HG02840 (cell line): ENCODE measurements at regions not wholly inside any gene's neighbourhood (a gene's known extent, or its start where the extent isn't known, plus 50 kb on each side); places are given as distances from the start of the nearest gene placed in this dataset.
"Not testable (repeated sequence)": the region's sequence is repeated elsewhere in the genome, so short reads cannot be mapped to it uniquely, and the experiment has no call there.

ENCODE experiments used
- ATAC-seq: cut with Tn5 transposase; IDR thresholded peaks from one replicate; pipeline ENCODE4 v1.9.1; 2021; ENCODE audit warnings: mild to moderate bottlenecking, moderate library complexity, moderate number of reproducible peaks; ENCODE audit not compliant: unreplicated experiment, low FRiP score

DNA sequence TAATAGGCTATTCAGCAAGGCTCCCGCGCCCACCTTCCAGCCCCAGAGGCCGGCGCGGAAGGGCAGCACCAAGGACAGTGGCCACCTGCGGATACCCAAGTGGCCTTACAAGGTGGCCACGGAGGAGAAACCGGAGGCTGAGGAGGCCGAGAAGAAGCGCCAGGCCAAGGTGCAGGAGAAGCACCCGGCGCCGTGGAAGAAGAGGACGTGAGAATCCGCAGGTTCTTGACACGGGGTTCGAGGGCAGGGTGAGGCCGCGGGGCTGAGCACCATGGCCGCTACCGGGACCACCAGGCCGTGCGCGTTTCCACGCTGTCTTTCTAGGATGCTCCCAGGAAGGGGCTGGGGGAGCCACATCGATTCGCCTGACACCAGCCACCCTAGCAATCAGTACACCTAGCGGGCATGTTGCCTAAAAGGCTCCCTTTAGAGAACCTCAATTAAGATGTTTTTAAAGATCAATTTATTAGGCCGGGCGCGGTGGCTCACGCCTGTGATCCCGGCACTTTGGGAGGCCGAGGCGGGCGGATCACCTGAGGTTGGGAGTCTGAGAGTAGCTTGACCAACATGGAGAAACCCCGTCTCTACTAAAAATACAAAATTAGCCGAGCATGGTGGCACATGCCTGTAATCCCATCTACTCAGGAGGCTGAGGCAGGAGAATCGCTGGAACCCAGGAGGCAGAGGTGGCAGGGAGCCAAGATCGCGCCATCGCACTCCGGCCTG is 134.3 kb upstream of the OR4C13 start:
- ATAC-seq = not testable (repeated sequence)

DNA sequence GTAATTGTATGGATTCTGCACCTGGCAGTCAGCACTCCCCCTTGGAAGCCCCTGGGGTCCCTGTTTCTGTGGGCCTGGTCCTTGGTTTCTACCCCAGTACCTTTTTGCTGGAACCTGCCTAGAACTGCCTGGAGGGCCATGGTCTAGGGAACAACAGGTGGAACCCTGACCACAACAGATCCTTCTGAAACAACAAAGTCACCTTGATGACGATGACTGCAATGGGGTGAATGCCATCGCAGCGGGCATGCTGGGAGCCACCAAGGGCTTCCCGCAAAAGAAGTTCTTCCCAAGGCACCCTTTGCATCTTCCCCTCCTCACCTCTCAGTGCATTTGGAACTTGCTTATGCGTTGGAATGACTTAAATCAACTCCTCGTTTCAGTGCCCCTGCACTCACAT is 129.0 kb upstream of the OR4C13 start:
- not testable (repeated sequence) for ATAC-seq

DNA sequence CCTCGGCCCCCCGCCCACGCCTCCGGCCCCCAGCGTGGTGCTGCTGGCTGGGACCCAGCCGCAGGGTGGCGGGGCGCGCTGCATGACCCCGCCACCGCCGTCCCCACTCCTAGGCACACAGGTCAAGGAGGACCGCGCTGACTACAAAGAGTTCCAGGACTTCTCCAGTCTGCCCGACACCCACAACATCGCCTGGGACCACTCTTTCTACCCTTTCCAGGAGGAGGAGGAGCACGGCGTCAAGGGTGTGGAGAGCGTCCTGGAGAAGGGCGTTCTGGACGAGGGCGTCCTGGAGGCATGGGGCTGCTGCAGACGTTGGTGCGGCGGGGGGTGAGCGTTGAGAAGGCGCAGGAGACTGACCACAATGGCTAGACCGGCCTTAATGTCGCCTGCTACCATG is 101.7 kb upstream of the OR4C13 start:
- not testable (repeated sequence) for ATAC-seq

DNA sequence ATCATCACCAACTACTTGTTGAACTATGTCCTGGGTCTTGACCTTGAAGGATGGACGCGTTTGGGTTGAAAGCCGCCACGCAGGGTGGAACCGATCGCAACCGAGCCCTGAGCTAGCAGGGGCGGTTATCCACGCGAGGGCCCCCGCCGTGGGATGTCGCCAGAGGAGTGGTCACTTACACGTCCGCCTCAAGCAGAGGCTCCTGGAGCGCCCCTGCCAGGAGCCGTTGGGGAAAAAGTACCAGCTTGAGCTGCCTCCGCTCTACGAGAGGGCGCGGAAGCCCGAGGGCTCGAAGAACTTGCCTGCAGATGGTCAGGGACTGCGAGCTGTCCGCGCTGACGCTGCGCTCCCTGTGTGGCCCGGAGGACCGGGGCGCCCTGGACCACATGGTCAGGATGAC is 100.7 kb upstream of the OR4C13 start:
- ATAC-seq = no peak

DNA sequence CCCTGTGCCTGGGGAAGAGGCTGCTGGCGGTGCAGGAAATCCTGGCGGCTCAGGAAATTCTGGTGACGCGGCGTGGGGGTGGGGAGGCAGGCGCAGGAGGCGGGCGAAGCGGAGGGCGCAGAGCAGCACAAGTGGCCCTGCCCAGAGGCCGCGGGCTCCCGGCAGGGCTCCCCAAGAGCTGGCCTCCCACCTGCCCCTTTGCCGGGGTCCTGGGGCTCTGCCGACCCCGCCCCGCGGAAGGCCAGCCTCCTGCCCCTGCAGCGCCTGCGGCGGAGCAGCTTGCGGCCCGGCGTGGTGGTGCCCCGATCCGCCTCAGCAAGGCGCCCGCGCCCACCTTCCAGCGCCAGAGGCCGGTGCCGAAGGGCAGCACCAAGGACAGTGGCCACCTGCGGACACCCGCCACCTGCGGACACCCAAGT is 100.2 kb upstream of the OR4C13 start:
- ATAC-seq = no peak

DNA sequence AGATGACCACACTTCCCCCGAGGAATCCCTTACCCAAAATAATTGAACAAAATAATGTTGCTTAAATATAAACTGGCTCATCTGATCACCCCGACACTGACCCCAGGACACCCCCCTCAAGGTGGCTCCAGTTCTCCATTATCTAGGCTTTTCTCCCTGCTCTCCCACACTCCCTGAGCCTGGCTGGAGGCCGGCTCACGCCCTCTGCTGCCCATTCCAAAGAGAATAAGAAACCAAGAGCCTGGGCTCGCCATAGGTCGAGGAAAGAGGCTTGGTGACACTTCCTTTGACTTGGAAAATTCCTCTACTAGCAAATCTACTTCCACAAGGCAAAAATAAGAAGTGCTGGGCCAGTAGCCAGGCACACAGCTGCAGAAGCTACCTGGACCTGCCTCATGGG is 63.3 kb upstream of the OR4C13 start:
- ATAC-seq = not testable (repeated sequence)

DNA sequence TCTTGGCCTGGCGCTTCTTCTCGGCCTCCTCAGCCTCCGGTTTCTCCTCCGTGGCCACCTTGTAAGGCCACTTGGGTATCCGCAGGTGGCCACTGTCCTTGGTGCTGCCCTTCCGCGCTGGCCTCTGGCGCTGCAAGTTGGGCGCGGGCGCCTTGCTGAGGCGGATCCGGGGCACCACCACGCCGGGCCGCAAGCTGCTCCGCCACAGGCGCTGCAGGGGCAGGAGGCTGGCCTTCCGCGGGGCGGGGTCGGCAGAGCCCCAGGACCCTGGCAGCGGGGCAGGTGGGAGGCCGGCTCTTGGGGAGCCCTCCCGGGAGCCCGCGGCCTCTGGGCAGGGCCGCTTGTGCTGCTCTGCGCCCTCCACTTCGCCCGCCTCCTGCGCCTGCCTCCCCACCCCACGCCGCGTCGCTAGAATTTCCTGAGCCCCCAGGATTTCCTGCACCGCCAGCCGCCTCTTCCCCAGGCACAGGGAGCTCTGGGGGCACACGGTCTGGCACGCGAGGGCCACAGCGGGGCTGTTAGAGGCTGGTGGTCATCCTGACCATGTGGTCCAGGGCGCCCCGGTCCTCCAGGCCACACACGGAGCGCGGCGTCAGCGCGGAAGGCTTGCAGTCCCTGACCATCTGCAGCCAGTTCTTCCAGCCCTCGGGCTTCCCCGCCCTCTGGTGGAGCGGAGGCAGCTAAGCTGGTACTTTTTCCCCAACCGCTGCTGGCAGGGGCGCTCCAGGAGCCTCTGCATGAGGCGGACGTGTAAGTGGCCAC is 60.1 kb upstream of the OR4C13 start:
- not testable (repeated sequence) for ATAC-seq

DNA sequence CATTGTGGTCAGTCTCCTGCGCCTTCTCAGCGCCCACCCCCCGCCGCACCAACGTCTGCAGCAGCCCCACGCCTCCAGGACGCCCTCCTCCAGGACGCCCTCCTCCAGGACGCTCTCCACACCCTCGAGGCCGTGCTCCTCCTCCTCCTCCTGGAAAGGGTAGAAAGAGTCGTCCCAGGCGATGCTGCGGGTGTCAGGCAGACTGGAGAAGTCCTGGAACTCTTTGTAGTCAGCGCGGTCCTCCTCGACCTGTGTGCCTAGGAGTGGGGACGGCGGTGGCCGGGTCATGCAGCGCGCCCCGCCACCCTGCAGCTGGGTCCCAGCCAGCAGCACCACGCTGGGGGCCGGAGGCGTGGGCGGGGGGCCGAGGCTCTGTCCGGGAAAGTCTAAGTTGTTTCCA is 58.7 kb upstream of the OR4C13 start:
- ATAC-seq = not testable (repeated sequence)
